GM18873 (cell line): ENCODE measurements at regions not wholly inside any gene's neighbourhood (a gene's known extent, or its start where the extent isn't known, plus 50 kb on each side); places are given as distances from the start of the nearest gene placed in this dataset.
"Not testable (repeated sequence)": the region's sequence is repeated elsewhere in the genome, so short reads cannot be mapped to it uniquely, and the experiment has no call there.

Experiments
- ATAC-seq: cut with Tn5 transposase; IDR thresholded peaks from one replicate; pipeline ENCODE4 v1.9.1; 2021; ENCODE audit warnings: mild to moderate bottlenecking, moderate library complexity, moderate number of reproducible peaks; ENCODE audit not compliant: unreplicated experiment, low FRiP score

GRCh38 chr13:44718467-44718866, 142.3 kb upstream of the TSC22D1 start:
- no peak for ATAC-seq

GRCh38 chr13:44715287-44716230, 139.4 kb upstream of the TSC22D1 start:
- no peak for ATAC-seq

GRCh38 chr13:44713788-44714469, 137.8 kb upstream of the TSC22D1 start:
- no peak for ATAC-seq

GRCh38 chr13:44711706-44712105, 135.6 kb upstream of the TSC22D1 start:
- no peak for ATAC-seq

- no peak for ATAC-seq
These were observed 134.4 kb upstream of the TSC22D1 start for GRCh38 chr13:44710576-44710975.

- not testable (repeated sequence) for ATAC-seq
These were observed 128.7 kb upstream of the TSC22D1 start for GRCh38 chr13:44704811-44705210.

GRCh38 chr13:44703371-44703770, 127.2 kb upstream of the TSC22D1 start:
- ATAC-seq: no peak

GRCh38 chr13:44698066-44698465, 121.9 kb upstream of the TSC22D1 start:
- ATAC-seq: no peak

GRCh38 chr13:44697058-44697457, 120.9 kb upstream of the TSC22D1 start:
- no peak for ATAC-seq

GRCh38 chr13:44695520-44695919, 119.4 kb upstream of the TSC22D1 start:
- no peak for ATAC-seq

GRCh38 chr13:44694842-44695241, 118.7 kb upstream of the TSC22D1 start:
- no peak for ATAC-seq

GRCh38 chr13:44694291-44694690, 118.2 kb upstream of the TSC22D1 start:
- no peak for ATAC-seq

- ATAC-seq: no peak
These were observed 117.1 kb upstream of the TSC22D1 start for GRCh38 chr13:44693156-44693764.

- ATAC-seq: no peak
These were observed 116.1 kb upstream of the TSC22D1 start for GRCh38 chr13:44692173-44692713.

GRCh38 chr13:44690376-44690775, 114.2 kb upstream of the TSC22D1 start:
- ATAC-seq: no peak

- no peak for ATAC-seq
These were observed 112.5 kb upstream of the TSC22D1 start for GRCh38 chr13:44688652-44689051.

- no peak for ATAC-seq
These were observed 110.4 kb upstream of the TSC22D1 start for GRCh38 chr13:44686531-44686934.

- no peak for ATAC-seq
These were observed 109.5 kb upstream of the TSC22D1 start for GRCh38 chr13:44685641-44686040.

GRCh38 chr13:44682416-44682815, 106.3 kb upstream of the TSC22D1 start:
- ATAC-seq: not testable (repeated sequence)

- no peak for ATAC-seq
These were observed 104.7 kb upstream of the TSC22D1 start for GRCh38 chr13:44680746-44681355.
